ENCODE measurements at regions not wholly inside any gene's neighbourhood (a gene's known extent, or its start where the extent isn't known, plus 50 kb on each side); places are given as distances from the start of the nearest gene placed in this dataset.

DNA sequence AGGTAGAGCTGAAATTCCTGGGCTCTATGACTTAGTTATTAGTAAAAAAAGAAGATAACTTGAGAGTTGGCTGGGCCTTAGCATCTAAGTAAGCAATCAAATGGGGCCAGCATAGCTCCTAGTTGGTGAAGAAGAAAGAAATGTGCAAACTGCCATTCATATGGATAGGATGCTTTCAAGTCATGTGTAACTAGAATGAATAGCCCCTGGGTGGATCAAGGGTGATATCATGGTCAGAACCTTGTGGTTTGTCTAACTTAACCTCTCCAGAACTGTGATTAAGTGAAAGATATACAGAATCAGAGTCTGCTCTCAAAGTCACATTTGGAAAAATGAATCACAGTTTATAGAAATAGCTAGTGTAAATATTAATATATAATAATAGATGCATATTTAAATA lies 198.7 kb upstream of the DTNA start:
- no peaks in the 10 kb centered on the region for H3K36me3 ChIP-seq (ENCODE audit: control insufficient read depth in 2 of 2, insufficient read depth in 1 of 2, low read length in 2 of 2)
- ChIA-PET POLR2A (no interaction called here), CTCF (interaction anchor here (0.6 to 1.2 kb wide), 4 partner anchors 10 to 22 kb away, joined by 3 to 6 read pairs (median 4); no protein-coding TSS in a partner anchor)
- H3K4me1 ChIP-seq (ENCODE audit: control insufficient read depth, insufficient read depth, low read length), result no peaks in the 10 kb centered on the region
- H3K27ac ChIP-seq (ENCODE audit: extremely low read depth, low read depth, low read length), result no peak overlapping the region
- TF ChIP-seq ZNF133 (tag by site-specific recombination; IDR thresholded peaks at IDR 0.05) (no peak), KLF1 (tag by site-specific recombination; IDR thresholded peaks at IDR 0.05) (no peak), ZNF707 (tag by site-specific recombination; IDR thresholded peaks at IDR 0.05) (no peak), ZNF514 (tag by site-specific recombination; IDR thresholded peaks at IDR 0.05) (no peak), ZNF76 (tag by site-specific recombination; IDR thresholded peaks at IDR 0.05; ENCODE audit: borderline replicate concordance, low read depth) (no peak), ZNF433 (tag by site-specific recombination; IDR thresholded peaks at IDR 0.05; ENCODE audit: low read depth) (no peak), ZNF132 (tag by site-specific recombination; IDR thresholded peaks at IDR 0.05; ENCODE audit: borderline replicate concordance) (no peak), HOXA7 (CRISPR knock-in tag; IDR thresholded peaks at IDR 0.05; ENCODE audit: borderline replicate concordance) (no peak), OVOL3 (tag by site-specific recombination; IDR thresholded peaks at IDR 0.05) (no peak), ZNF521 (tag by site-specific recombination; IDR thresholded peaks at IDR 0.05) (no peak)
- H3K9me3 ChIP-seq (ENCODE audit: control insufficient read depth, insufficient read depth, low read depth, low read length), result no peaks in the 10 kb centered on the region
- no peak overlapping the region for H3K4me3 ChIP-seq (ENCODE audit: low read depth, low read length)

- Histone ChIP-seq H3K9me3 (ENCODE audit: control insufficient read depth, insufficient read depth, low read depth, low read length) (no peaks in the 10 kb centered on the region), H3K4me3 (ENCODE audit: low read depth, low read length) (no peak overlapping the region), H3K27ac (ENCODE audit: extremely low read depth, low read depth, low read length) (no peak overlapping the region), H3K36me3 (ENCODE audit: control insufficient read depth in 2 of 2, insufficient read depth in 1 of 2, low read length in 2 of 2) (no peaks in the 10 kb centered on the region), H3K4me1 (ENCODE audit: control insufficient read depth, insufficient read depth, low read length) (no peaks in the 10 kb centered on the region)
- ChIA-PET CTCF (interaction anchor here (0.6 to 1.0 kb wide), 2 partner anchors 20 to 22 kb away, joined by 4 to 6 read pairs; no protein-coding TSS in a partner anchor), POLR2A (no interaction called here)
- TF ChIP-seq ZNF596 (tag by site-specific recombination; IDR thresholded peaks at IDR 0.05) (no peak), ZNF16 (tag by site-specific recombination; IDR thresholded peaks at IDR 0.05; ENCODE audit: low read depth) (no peak), ZNF37A (tag by site-specific recombination; IDR thresholded peaks at IDR 0.05) (no peak), ZBTB8A (tag by site-specific recombination; IDR thresholded peaks at IDR 0.05) (no peak), ZBTB20 (tag by site-specific recombination; IDR thresholded peaks at IDR 0.05) (no peak), SETDB1 (IDR thresholded peaks at IDR 0.05; ENCODE audit: insufficient read length, low read length) (no peak)
Measured at GRCh38 chr18:34511879-34512278, 198.2 kb upstream of the DTNA start.

DNA sequence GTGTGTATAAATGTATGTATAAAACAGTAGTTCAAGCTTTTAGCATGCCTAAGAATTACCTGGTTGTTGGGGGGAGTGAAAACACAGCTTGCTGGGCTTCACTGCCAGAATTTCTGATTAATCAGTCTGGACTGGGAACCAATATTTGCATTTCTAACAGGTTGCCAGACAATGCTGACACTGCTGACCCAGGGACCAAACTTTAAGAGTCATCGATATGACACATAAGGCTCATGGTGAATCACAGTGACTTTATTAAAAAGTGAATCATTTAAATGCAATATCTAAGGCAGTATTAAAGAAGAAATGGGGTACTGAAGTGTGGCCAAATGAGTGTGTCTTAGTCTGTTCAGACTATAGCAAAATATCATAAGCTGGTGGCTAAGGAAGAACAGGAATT lies 195.9 kb upstream of the DTNA start:
- Histone ChIP-seq H3K27ac (ENCODE audit: extremely low read depth, low read depth, low read length) (no peak overlapping the region), H3K36me3 (ENCODE audit: control insufficient read depth in 2 of 2, insufficient read depth in 1 of 2, low read length in 2 of 2) (no peaks in the 10 kb centered on the region), H3K4me3 (ENCODE audit: low read depth, low read length) (no peak overlapping the region), H3K4me1 (ENCODE audit: control insufficient read depth, insufficient read depth, low read length) (no peaks in the 10 kb centered on the region), H3K9me3 (ENCODE audit: control insufficient read depth, insufficient read depth, low read depth, low read length) (no peaks in the 10 kb centered on the region)
- POLR2A ChIA-PET, result no interaction called here
- CTCF ChIA-PET, result no interaction called here
- TF ChIP-seq, protein P1, sequence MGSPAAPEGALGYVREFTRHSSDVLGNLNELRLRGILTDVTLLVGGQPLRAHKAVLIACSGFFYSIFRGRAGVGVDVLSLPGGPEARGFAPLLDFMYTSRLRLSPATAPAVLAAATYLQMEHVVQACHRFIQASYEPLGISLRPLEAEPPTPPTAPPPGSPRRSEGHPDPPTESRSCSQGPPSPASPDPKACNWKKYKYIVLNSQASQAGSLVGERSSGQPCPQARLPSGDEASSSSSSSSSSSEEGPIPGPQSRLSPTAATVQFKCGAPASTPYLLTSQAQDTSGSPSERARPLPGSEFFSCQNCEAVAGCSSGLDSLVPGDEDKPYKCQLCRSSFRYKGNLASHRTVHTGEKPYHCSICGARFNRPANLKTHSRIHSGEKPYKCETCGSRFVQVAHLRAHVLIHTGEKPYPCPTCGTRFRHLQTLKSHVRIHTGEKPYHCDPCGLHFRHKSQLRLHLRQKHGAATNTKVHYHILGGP (tag by site-specific recombination; IDR thresholded peaks at IDR 0.05), result no peak
- TF ChIP-seq ZNF701 (tag by site-specific recombination; IDR thresholded peaks at IDR 0.05), result no peak
- no peak for TF ChIP-seq ZNF132 (tag by site-specific recombination; IDR thresholded peaks at IDR 0.05; ENCODE audit: borderline replicate concordance)
- no peak for TF ChIP-seq ZNF514 (tag by site-specific recombination; IDR thresholded peaks at IDR 0.05)

- Histone ChIP-seq H3K4me1 (ENCODE audit: control insufficient read depth, insufficient read depth, low read length) (no peaks in the 10 kb centered on the region), H3K9me3 (ENCODE audit: control insufficient read depth, insufficient read depth, low read depth, low read length) (no peaks in the 10 kb centered on the region), H3K4me3 (ENCODE audit: low read depth, low read length) (no peak overlapping the region), H3K36me3 (ENCODE audit: control insufficient read depth in 2 of 2, insufficient read depth in 1 of 2, low read length in 2 of 2) (no peaks in the 10 kb centered on the region), H3K27ac (ENCODE audit: extremely low read depth, low read depth, low read length) (no peak overlapping the region)
- POLR2A ChIA-PET, result no interaction called here
- CTCF ChIA-PET, result interaction anchor here (0.6 to 1.0 kb wide), 3 partner anchors 13 to 311 kb away, joined by 3 read pairs; no protein-coding TSS in a partner anchor
- TF ChIP-seq ZNF416 (tag by site-specific recombination; IDR thresholded peaks at IDR 0.05) (no peak), MEIS1 (CRISPR knock-in tag; IDR thresholded peaks at IDR 0.05; ENCODE audit: borderline replicate concordance) (no peak), INSM2 (tag by site-specific recombination; IDR thresholded peaks at IDR 0.05) (no peak), GLIS2 (tag by site-specific recombination; IDR thresholded peaks at IDR 0.05) (no peak), ZNF610 (tag by site-specific recombination; IDR thresholded peaks at IDR 0.05; ENCODE audit: borderline replicate concordance) (no peak), ZNF707 (tag by site-specific recombination; IDR thresholded peaks at IDR 0.05) (no peak), ZNF133 (tag by site-specific recombination; IDR thresholded peaks at IDR 0.05) (no peak), ZNF433 (tag by site-specific recombination; IDR thresholded peaks at IDR 0.05; ENCODE audit: low read depth) (no peak), KLF16 (tag by site-specific recombination; IDR thresholded peaks at IDR 0.05) (no peak)
Measured at GRCh38 chr18:34514957-34515356, 195.1 kb upstream of the DTNA start.

Data from HEK293 (cell line).